ENCODE measurements at regions not wholly inside any gene's neighbourhood (a gene's known extent, or its start where the extent isn't known, plus 50 kb on each side); places are given as distances from the start of the nearest gene placed in this dataset.

DNA sequence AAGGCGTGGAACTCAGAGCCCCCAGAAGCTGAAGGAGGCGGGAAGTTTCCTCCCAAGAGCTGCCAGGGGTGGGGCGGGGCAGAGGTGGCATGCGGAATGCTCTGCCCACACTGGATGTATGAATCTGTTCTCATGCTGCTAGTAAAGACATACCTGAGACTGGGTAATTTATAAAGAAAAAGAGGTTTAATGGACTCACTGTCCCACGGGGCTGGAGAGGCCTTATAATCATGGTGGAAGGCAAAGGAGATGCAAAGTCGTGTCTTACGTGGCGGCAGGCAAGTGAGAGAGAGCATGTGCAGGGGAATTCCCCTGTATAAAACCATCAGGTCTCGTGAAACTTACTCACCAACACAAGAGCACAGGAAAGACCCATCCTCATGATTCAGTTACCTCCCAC, 57.6 kb downstream of the SMIM38 start:
- TF ChIP-seq, protein P1, sequence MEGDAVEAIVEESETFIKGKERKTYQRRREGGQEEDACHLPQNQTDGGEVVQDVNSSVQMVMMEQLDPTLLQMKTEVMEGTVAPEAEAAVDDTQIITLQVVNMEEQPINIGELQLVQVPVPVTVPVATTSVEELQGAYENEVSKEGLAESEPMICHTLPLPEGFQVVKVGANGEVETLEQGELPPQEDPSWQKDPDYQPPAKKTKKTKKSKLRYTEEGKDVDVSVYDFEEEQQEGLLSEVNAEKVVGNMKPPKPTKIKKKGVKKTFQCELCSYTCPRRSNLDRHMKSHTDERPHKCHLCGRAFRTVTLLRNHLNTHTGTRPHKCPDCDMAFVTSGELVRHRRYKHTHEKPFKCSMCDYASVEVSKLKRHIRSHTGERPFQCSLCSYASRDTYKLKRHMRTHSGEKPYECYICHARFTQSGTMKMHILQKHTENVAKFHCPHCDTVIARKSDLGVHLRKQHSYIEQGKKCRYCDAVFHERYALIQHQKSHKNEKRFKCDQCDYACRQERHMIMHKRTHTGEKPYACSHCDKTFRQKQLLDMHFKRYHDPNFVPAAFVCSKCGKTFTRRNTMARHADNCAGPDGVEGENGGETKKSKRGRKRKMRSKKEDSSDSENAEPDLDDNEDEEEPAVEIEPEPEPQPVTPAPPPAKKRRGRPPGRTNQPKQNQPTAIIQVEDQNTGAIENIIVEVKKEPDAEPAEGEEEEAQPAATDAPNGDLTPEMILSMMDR (IDR thresholded peaks at IDR 0.05) = no peak
- Histone ChIP-seq H3K4me3 (no peak overlapping the region), H3K27ac (no peak overlapping the region), H3K27me3 (no peaks in the 10 kb centered on the region), H3K36me3 (no peaks in the 10 kb centered on the region), H3K9me3 (no peaks in the 10 kb centered on the region), H3K4me1 (no peaks in the 10 kb centered on the region)
- peak in 1 of 2 donors; percentile 28 for DNase-seq (ENCODE audit: low spot score in 2 of 2)
- intact Hi-C loops (cut with DNase I) = no loop called here

DNA sequence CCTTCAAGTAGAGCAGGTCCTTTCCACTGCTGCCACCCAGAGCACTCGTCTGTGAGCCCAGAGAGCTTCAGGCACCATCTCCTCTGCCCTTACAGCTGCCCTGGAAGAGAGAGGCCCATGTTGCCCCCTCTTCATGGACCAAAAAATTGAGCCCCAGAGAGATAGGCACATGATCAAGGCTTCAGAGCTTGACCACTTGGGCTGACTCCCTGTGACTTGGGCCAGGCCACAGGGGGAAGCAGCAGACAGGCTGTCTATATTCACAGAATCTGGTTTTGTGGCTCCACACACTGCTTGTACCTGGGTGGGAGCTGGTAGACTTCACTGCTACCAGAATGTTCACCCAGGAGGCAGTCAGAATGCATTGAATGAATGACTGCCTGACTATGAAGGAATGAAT, 58.2 kb downstream of the SMIM38 start:
- no peaks in the 10 kb centered on the region for H3K9me3 ChIP-seq
- peak in 1 of 2 donors; percentile 18 for DNase-seq (ENCODE audit: low spot score in 2 of 2)
- no peak overlapping the region for H3K27ac ChIP-seq
- no peaks in the 10 kb centered on the region for H3K36me3 ChIP-seq
- no peaks in the 10 kb centered on the region for H3K4me1 ChIP-seq
- intact Hi-C loops (cut with DNase I) = no loop called here
- no peaks in the 10 kb centered on the region for H3K27me3 ChIP-seq
- H3K4me3 ChIP-seq = no peak overlapping the region
- TF ChIP-seq, protein P1 (IDR thresholded peaks at IDR 0.05) = no peak

DNA sequence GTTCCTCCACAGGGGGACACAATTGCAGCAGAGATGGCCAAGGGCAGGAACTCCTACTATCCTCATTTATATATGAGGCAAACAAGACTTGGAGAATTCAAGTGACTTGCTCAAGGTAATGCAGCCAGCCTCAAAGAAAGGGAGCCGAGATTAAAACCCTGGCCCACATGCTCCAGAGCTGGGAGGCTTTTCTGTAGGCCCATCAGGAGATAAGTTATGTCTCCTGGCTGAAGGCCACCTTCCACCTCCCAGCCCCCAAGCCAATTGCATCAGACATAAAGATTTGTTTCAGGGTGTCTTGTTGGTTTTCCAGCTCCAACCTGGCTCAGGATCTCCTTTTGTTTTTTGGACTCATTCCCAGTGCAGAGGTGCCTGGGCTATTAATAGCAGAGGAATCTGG, 59.5 kb downstream of the SMIM38 start:
- TF ChIP-seq, protein P1 (IDR thresholded peaks at IDR 0.05) = no peak
- no peak overlapping the region for H3K27ac ChIP-seq
- H3K4me1 ChIP-seq = no peaks in the 10 kb centered on the region
- H3K27me3 ChIP-seq = no peaks in the 10 kb centered on the region
- H3K36me3 ChIP-seq = no peaks in the 10 kb centered on the region
- H3K4me3 ChIP-seq = no peak overlapping the region
- H3K9me3 ChIP-seq = no peaks in the 10 kb centered on the region
- intact Hi-C loops (cut with DNase I) = no loop called here
- no peak for DNase-seq (ENCODE audit: low spot score in 2 of 2)

DNA sequence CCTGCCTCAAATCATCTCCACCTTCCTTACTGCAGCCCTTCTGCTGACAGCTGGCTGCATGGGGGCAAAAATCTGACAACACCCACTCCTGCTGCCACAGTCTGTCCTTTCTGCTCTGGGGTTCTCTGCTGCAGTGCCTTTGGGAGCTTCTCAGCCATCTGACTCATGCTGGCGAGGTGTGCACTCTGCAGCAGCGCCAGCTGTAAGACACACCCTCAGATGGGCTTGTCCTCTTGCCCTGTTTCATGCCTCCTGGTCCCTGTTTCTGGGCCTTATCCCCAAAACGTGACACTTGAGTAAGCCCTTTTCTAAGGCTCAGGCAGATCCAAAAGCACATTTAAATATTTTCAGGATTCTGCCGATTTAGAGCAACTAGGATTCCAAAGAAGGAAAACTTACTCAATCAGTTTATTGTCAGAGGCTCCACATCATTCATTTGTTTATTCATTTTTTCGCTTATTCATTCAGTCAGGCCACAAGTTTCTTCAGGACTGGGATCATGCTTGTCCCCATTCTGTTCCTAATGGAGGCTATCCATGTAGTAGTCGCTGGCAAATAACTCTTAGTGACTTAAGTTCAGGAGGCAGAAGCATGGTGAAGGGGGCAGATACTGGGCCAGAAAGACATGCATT, 60.2 kb downstream of the SMIM38 start:
- no peak overlapping the region for H3K27ac ChIP-seq
- H3K36me3 ChIP-seq = no peaks in the 10 kb centered on the region
- H3K4me3 ChIP-seq = no peak overlapping the region
- H3K27me3 ChIP-seq = no peaks in the 10 kb centered on the region
- no peaks in the 10 kb centered on the region for H3K4me1 ChIP-seq
- DNase-seq (ENCODE audit: low spot score in 2 of 2) = peak in 1 of 2 donors; percentile 45
- intact Hi-C loops (cut with DNase I) = no loop called here
- TF ChIP-seq, protein P1 (IDR thresholded peaks at IDR 0.05) = no peak
- H3K9me3 ChIP-seq = no peaks in the 10 kb centered on the region

DNA sequence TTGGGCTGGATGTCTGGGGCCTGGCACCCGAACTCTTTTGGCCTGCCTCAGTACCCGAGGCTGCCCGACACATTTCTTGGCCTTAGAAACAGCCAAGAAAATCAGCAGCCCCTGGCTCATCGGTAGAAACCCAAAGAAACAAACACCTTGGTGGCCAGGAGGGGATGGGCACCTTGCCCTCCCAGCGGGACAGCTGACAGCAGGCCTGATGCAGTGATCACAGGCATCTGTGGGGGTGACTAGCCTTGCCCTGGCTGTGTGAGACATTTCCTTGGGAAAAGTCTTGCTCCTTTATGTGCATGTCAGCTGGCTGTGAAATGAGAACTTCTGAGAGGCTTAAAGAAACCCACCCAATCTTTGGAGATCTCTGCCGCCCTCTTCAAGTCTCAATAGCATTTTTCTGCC, 60.9 kb downstream of the SMIM38 start:
- no peaks in the 10 kb centered on the region for H3K4me1 ChIP-seq

More for the DNA sequence above, 60.9 kb downstream of the SMIM38 start:
- TF ChIP-seq, protein P1 (IDR thresholded peaks at IDR 0.05) = no peak
- Histone ChIP-seq H3K36me3 (no peaks in the 10 kb centered on the region), H3K4me3 (no peak overlapping the region), H3K27ac (no peak overlapping the region), H3K27me3 (no peaks in the 10 kb centered on the region), H3K9me3 (no peaks in the 10 kb centered on the region)
- intact Hi-C loops (cut with DNase I) = no loop called here
- peak in 1 of 2 donors; percentile 37 for DNase-seq (ENCODE audit: low spot score in 2 of 2)

All from ascending aorta (tissue), 2 donors.